ENCODE measurements at regions not wholly inside any gene's neighbourhood (a gene's known extent, or its start where the extent isn't known, plus 50 kb on each side); places are given as distances from the start of the nearest gene placed in this dataset.

GRCh38 chr10:129375912-129376311 lies 91.1 kb upstream of the MGMT start:
- TF ChIP-seq POLR2AphosphoS5 (IDR thresholded peaks at IDR 0.05; ENCODE audit: low read depth, low read length) (no peak), REST (IDR thresholded peaks at IDR 0.05; ENCODE audit: insufficient read depth in 1 of 2, low read depth in 2 of 2, low read length in 2 of 2) (no peak), FOXP2 (optimal IDR thresholded peaks at IDR 0.05; ENCODE audit: borderline replicate concordance, extremely low read depth, extremely low read length, insufficient read depth) (no peak), SIN3A (IDR thresholded peaks at IDR 0.05; ENCODE audit: borderline replicate concordance, insufficient read depth, low read length) (no peak), TAF1 (IDR thresholded peaks at IDR 0.05; ENCODE audit: borderline replicate concordance, insufficient read depth, low read length) (no peak)

DNA sequence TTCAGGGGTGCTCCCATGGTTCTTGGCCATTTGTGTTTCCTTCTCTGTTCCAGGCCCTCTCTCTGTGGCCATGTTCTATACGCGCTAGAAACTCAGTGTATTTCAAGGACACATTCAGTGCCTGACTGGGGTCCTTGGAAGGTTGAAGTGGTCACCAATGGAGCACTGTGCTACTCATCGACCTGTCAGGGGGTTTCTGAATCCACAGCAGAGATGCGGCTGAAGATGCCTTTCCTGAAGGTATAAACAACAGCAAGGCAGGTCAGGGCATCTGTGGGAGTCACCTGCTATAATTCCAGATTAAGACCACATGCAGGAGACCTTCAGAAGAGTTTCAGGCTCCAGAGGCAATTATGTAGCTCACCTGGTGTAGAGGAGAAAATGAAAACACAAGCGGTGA lies 86.8 kb upstream of the MGMT start:
- TF ChIP-seq REST (IDR thresholded peaks at IDR 0.05; ENCODE audit: insufficient read depth in 1 of 2, low read depth in 2 of 2, low read length in 2 of 2): no peak
- no peak for TF ChIP-seq FOXP2 (optimal IDR thresholded peaks at IDR 0.05; ENCODE audit: borderline replicate concordance, extremely low read depth, extremely low read length, insufficient read depth)
- no peak for TF ChIP-seq SIN3A (IDR thresholded peaks at IDR 0.05; ENCODE audit: borderline replicate concordance, insufficient read depth, low read length)
- no peak for TF ChIP-seq TAF1 (IDR thresholded peaks at IDR 0.05; ENCODE audit: borderline replicate concordance, insufficient read depth, low read length)
- no peak for TF ChIP-seq POLR2AphosphoS5 (IDR thresholded peaks at IDR 0.05; ENCODE audit: low read depth, low read length)

DNA sequence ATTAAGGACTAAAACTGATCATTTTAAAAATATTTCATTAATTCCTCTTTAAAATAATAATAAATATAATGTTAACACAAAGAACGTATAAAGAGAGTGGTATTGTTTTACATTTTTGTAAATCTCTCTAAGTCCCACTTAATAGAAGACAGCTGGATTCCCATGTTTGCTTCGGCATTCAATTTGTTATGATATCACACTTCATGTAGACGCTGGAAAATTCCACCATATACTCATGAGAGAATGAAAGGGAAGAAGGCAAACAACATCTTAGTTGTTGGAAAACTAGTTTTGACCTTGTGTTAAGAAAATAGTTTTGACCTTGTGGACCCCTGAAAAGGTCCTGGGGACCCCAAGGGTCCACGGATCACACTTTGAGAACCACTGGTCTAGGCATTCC lies 85.3 kb upstream of the MGMT start:
- TF ChIP-seq REST (IDR thresholded peaks at IDR 0.05; ENCODE audit: insufficient read depth in 1 of 2, low read depth in 2 of 2, low read length in 2 of 2) (no peak), TAF1 (IDR thresholded peaks at IDR 0.05; ENCODE audit: borderline replicate concordance, insufficient read depth, low read length) (no peak)

DNA sequence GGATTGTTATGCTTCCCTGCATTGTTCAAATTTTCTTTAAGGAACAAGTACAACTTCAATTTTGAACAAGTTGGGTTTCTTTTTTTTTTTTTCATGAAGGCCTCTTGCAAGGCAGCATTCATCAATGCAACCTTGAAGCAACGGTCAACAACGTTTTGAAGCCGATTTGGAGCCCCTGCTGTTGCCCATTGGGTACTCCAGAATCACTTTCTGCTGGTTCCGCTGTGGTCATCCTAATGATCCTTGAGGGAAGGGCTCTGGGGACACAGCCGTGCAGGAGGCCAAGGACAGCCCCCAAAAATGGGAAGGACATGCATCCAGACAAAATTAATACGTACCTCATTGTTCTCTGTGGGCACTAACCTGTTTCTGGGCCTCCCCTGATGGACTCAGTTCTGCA lies 84.6 kb upstream of the MGMT start:
- no peak for TF ChIP-seq POLR2AphosphoS5 (IDR thresholded peaks at IDR 0.05; ENCODE audit: low read depth, low read length)
- no peak for TF ChIP-seq FOXP2 (optimal IDR thresholded peaks at IDR 0.05; ENCODE audit: borderline replicate concordance, extremely low read depth, extremely low read length, insufficient read depth)
- no peak for TF ChIP-seq REST (IDR thresholded peaks at IDR 0.05; ENCODE audit: insufficient read depth in 1 of 2, low read depth in 2 of 2, low read length in 2 of 2)
- TF ChIP-seq TAF1 (IDR thresholded peaks at IDR 0.05; ENCODE audit: borderline replicate concordance, insufficient read depth, low read length): no peak
- TF ChIP-seq SIN3A (IDR thresholded peaks at IDR 0.05; ENCODE audit: borderline replicate concordance, insufficient read depth, low read length): no peak

- TF ChIP-seq REST (IDR thresholded peaks at IDR 0.05; ENCODE audit: insufficient read depth in 1 of 2, low read depth in 2 of 2, low read length in 2 of 2): no peak
- TF ChIP-seq FOXP2 (optimal IDR thresholded peaks at IDR 0.05; ENCODE audit: borderline replicate concordance, extremely low read depth, extremely low read length, insufficient read depth): no peak
- no peak for TF ChIP-seq POLR2AphosphoS5 (IDR thresholded peaks at IDR 0.05; ENCODE audit: low read depth, low read length)
- no peak for TF ChIP-seq SIN3A (IDR thresholded peaks at IDR 0.05; ENCODE audit: borderline replicate concordance, insufficient read depth, low read length)
- TF ChIP-seq TAF1 (IDR thresholded peaks at IDR 0.05; ENCODE audit: borderline replicate concordance, insufficient read depth, low read length): no peak
These were observed 83.4 kb upstream of the MGMT start for GRCh38 chr10:129383651-129384050.

Data from PFSK-1 (cell line).